ENCODE measurements at regions not wholly inside any gene's neighbourhood (a gene's known extent, or its start where the extent isn't known, plus 50 kb on each side); places are given as distances from the start of the nearest gene placed in this dataset.
A peak's percentile ranks its signal among the peaks of the same experiment; 100 is the strongest.

GRCh38 chr5:36355516-36355915, 53.8 kb upstream of the RANBP3L start:
- no peak for DNase-seq (ENCODE audit: low read depth in 2 of 2)

DNA sequence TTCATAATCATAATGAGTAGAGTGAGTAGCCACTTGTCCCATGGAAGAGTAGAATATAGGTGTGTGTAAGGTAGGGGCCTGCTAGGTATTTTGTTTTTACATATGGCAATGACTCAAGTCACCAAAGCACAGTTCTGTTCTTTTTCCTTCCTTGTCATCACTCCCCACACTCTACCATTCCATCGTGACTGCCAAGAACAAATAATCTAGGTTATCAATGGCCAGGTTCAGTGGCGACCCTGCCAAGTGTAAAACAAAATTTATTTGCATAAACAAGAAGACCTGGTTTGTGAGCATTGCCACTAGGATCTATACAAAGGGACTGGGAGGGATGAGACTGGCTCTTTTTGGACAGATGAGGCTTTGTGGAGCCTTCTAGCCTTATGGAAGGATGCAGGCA, 55.2 kb upstream of the RANBP3L start:
- no peak for DNase-seq (ENCODE audit: low read depth in 2 of 2)

DNA sequence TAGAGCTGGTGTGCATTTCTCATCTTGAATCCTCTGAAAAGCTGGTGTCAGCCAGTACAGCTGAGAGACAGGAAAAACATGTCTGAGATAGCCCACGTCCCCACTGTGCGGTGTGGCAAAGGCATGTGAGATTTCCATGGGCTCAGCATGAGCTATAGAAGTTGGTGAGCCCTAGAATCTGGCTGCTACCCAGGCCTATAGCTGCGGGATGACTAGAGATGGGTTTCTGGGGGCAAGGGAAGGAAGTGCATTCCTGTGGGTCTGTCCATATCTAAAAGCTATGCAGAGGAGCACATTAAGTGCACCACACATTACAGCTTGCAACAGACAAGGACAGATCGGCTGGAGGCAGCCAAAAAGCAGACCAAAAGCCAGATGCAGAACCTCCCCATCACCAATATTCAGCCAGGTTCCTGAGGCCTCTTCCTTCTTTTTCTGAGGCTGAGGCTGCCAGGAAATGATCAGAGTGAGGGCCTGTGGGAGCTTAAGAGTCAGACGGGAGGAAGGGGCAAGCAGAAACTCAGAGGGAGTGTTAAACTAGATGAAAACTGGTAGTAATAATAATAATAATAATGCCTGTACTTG, 55.8 kb upstream of the RANBP3L start:
- DNase-seq (ENCODE audit: low read depth in 2 of 2) = no peak

DNA sequence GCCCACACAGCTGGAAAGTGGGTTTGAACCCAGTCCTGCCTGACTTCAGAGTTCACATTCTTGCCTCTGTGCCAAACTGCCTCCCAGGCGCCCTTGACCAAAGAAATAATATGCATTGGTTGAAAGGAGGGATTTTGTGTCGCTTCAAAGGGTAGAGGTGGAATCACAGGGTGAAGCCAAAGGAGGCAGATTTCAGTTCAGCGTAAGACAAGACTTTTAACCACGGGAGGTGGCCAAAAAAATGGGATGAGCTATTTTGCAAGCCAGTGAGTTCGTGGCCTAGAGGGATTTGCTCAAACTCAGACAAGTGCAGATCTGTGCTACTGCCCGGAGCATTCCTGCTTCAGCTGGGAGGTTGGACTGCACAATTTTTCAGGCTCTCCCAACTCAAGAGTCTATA, 57.6 kb upstream of the RANBP3L start:
- no peak for DNase-seq (ENCODE audit: low read depth in 2 of 2)

DNA sequence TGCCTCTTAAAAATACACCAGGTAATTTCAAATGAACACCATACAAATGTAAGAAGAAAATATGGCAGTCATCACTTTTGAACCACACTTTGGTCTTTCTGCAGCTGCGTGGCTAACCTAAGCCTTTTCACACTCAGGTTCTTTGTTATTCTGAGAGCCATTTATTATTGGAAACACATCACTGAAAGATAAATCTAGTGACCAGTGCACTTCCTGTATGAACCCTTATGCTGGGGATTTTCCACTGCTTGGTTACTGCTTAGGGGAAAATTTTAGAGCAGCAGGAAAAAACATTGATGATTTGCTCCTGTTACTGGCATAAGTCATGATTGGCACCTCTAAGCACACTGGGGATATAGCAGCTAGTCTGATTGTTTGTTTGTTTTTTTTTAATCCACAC, 58.6 kb upstream of the RANBP3L start:
- peak in 1 of 2 donors; percentile 57 for DNase-seq (ENCODE audit: low read depth in 2 of 2)

DNA sequence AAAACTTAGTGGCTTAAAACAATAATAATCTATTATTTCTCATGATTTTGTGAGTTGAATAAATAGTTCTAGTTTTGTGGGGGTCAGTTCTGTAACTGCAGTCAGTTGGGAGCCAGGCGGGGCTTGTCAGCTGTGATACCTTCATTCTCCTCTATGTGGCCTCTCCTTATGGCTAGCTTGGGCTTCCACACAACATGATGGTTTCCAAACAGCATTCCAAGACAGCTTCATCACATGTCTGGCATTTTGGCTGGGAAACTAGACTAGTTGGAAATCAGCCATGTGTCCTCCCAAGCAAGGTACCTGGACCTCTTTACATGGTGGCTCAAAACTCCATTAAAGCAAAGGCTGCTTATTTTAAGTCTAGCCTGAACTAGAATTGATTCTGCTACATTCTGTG, 61.4 kb upstream of the RANBP3L start:
- no peak for DNase-seq (ENCODE audit: low read depth in 2 of 2)

DNA sequence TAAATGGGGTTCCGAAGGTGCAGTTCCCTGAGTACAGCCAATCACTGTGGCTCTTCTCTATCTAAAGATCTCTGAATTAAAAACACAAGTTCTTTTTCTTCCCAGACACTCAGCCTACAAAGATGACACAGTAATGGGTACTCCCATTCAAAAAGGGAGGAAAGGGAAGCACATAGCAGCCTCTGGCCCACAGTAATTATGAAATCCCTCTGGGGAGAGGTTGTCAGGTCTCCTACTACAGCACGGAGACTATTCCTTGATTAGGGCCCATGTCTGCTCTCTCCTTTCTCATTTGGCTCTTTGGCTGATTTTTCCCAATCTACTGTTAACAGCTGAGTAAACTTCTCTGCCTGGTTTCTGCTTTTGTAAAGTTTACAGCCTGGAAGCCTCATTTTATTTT, 62.0 kb upstream of the RANBP3L start:
- no peak for DNase-seq (ENCODE audit: low read depth in 2 of 2)

GRCh38 chr5:36364473-36364872, 62.8 kb upstream of the RANBP3L start:
- no peak for DNase-seq (ENCODE audit: low read depth in 2 of 2)

GRCh38 chr5:36365896-36366295, 64.2 kb upstream of the RANBP3L start:
- no peak for DNase-seq (ENCODE audit: low read depth in 2 of 2)

- DNase-seq (ENCODE audit: low read depth in 2 of 2) = no peak
Observed at GRCh38 chr5:36366883-36367282, 65.2 kb upstream of the RANBP3L start.

- DNase-seq (ENCODE audit: low read depth in 2 of 2) = no peak
Observed at GRCh38 chr5:36367524-36367923, 65.8 kb upstream of the RANBP3L start.

- DNase-seq (ENCODE audit: low read depth in 2 of 2) = no peak
Observed at GRCh38 chr5:36369219-36369690, 67.6 kb upstream of the RANBP3L start.

DNA sequence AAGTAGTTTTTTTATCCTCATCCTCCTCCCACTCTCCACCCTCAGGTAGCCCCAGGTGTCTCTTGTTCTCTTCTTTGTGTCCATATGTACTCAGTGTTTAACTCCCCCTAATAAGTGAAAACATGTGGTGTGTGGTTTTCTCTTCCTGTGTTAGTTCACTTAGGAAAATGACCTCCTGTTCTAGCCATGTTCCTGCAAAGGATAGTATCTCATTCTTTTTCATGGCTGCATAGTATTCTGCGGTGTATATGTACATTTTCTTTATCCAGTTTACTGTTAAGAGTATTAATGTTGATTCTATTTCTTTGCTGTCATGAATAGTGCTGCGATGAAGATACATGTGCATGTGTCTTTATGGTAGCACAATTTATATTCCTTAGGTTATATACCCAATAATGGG, 68.4 kb upstream of the RANBP3L start:
- DNase-seq (ENCODE audit: low read depth in 2 of 2) = no peak

DNA sequence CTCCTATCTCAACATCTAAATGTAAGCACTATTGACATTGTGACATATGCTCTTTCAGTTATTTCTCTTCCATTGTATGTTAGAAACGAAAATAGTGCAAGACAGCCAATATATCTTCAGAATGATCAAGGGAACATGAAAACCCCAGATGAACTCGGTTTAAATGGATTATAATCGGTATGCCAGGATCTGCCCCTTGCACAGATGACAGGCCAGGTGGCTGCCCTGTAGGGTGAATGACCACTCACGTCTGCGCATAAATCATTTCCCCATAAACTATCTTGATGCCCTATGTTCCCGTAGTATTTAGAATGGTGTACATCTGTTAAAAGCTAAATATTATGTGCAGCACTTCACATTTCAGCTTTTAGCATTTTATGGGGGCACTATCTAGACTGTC, 69.7 kb upstream of the RANBP3L start:
- no peak for DNase-seq (ENCODE audit: low read depth in 2 of 2)

DNA sequence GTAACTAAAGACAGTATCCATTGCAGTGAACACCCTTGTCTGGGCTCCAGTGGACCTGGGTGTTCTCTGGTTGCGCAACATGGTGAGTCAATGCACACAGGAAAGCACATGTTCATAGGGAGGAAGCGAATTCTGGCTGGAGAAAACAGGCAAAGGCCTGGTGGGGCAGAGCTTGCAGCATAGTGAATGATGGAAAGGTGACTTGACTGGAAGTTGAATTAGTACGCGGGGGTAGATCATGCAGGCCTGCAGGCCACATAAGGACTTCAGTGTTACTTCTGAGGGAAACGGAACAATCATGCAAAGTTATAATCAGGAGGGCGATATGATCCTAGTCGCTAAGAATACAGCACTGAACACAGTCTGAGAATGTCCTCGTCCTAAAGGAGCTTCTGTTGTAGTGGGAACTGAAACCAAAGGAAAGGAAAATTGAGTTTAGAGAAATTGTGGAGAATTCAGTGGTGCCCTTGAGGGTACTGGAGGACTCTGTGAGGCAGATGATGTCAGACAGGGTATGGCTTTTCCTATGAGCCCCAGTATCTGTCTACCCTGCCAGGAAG, 71.9 kb upstream of the RANBP3L start:
- DNase-seq (ENCODE audit: low read depth in 2 of 2) = peak; percentile 31 to 50

GRCh38 chr5:36374266-36374862, 72.7 kb upstream of the RANBP3L start:
- no peak for DNase-seq (ENCODE audit: low read depth in 2 of 2)

GRCh38 chr5:36377192-36377591, 75.5 kb upstream of the RANBP3L start:
- no peak for DNase-seq (ENCODE audit: low read depth in 2 of 2)

DNA sequence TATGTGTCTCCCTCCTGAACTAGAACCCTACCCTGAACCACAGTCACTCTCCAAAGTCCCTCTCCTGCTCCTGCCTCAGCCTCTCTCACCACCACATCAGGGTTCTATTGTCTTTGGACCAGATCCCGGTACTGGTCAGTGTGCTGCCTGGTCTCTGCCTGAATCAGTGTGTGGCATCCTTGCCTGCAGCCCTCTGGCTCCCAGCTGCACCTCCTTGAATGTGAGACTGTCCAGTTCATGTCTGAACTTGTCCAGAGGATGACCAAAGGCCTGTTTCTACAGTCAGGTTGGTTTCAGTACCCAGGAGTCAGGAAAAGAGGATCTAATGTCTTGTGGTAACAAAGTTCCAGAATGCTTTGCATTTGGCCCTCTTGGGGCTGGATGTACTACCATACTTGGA, 76.8 kb upstream of the RANBP3L start:
- DNase-seq (ENCODE audit: low read depth in 2 of 2) = no peak

DNA sequence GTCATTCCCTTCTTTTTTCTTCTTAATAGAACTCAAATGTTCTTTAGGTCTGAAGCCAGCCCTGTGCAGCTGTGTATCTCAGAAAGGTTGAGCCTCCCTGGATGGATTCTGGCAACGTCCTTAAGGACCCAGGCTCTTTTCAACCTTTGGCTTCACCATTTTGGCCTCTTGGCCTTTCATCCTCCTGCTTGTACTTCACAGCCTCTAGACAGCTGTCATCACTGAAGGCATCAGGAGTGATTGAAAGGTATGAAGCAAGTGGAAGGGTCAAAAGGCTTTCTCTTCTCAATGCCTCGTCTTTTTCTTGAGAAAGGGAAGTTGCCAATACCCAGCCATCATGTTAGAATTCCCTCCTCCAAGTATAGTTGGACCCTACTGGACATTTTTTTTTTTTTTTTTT, 81.2 kb upstream of the RANBP3L start:
- DNase-seq (ENCODE audit: low read depth in 2 of 2) = no peak

- DNase-seq (ENCODE audit: low read depth in 2 of 2) = no peak
Observed at GRCh38 chr5:36383942-36384341, 82.2 kb upstream of the RANBP3L start.

GRCh38 chr5:36384845-36385244, 83.1 kb upstream of the RANBP3L start:
- peak in 1 of 2 donors; percentile 10 for DNase-seq (ENCODE audit: low read depth in 2 of 2)

- DNase-seq (ENCODE audit: low read depth in 2 of 2) = peak in 1 of 2 donors; percentile 48
Observed at GRCh38 chr5:36385495-36385894, 83.8 kb upstream of the RANBP3L start.

GRCh38 chr5:36388288-36388687, 86.6 kb upstream of the RANBP3L start:
- no peak for DNase-seq (ENCODE audit: low read depth in 2 of 2)

Measured in lung microvascular endothelial cell (primary cell).